Cardiac muscle cell (in vitro differentiated cells and primary cell): ENCODE measurements at regions not wholly inside any gene's neighbourhood (a gene's known extent, or its start where the extent isn't known, plus 50 kb on each side); places are given as distances from the start of the nearest gene placed in this dataset.

Source experiments
- DNase-seq, 2 donors: peaks; one replicate each; pipeline versions ENCODE4 v3.0.0 to v3.0.0-alpha.2; 2010 to 2017; ENCODE audit warnings: low read depth in 1 of 2, low spot score in 1 of 2
- H3K27ac ChIP-seq: fragments of 200-600 bp; sonication (generic); 2 replicates; pipeline ENCODE4 v1.5.1; 2016
- H3K27me3 ChIP-seq: fragments of 200-600 bp; sonication (generic); 2 replicates; pipeline ENCODE4 v1.6.0; 2016; ENCODE audit warnings: control low read depth
- H3K36me3 ChIP-seq: fragments of 200-600 bp; sonication (generic); 2 replicates; pipeline ENCODE4 v1.5.1; 2016; ENCODE audit warnings: control low read depth
- H3K4me1 ChIP-seq: fragments of 200-600 bp; sonication (generic); 2 replicates; pipeline ENCODE4 v1.8.1; 2017; ENCODE audit warnings: low read depth, mild to moderate bottlenecking, mixed run types
- H3K4me3 ChIP-seq: fragments of 200-600 bp; sonication (generic); 2 replicates; pipeline ENCODE4 v1.5.1; 2016; ENCODE audit warnings: mild to moderate bottlenecking
- H3K9me3 ChIP-seq: fragments of 200-600 bp; sonication (generic); 2 replicates; pipeline ENCODE4 v1.5.1; 2017; ENCODE audit warnings: low read depth, mild to moderate bottlenecking, control low read depth
- TF ChIP-seq, protein P1 (sequence below): IDR thresholded peaks from 2 replicates; pipeline ENCODE4 v1.5.1; 2012; ENCODE audit warnings: low read depth, mild to moderate bottlenecking, low read length

GRCh38 chr21:35527358-35527757 is 478.3 kb upstream of the RUNX1 start:
- H3K4me1 ChIP-seq, result no peaks in the 10 kb centered on the region
- H3K36me3 ChIP-seq, result no peaks in the 10 kb centered on the region
- TF ChIP-seq, protein P1, sequence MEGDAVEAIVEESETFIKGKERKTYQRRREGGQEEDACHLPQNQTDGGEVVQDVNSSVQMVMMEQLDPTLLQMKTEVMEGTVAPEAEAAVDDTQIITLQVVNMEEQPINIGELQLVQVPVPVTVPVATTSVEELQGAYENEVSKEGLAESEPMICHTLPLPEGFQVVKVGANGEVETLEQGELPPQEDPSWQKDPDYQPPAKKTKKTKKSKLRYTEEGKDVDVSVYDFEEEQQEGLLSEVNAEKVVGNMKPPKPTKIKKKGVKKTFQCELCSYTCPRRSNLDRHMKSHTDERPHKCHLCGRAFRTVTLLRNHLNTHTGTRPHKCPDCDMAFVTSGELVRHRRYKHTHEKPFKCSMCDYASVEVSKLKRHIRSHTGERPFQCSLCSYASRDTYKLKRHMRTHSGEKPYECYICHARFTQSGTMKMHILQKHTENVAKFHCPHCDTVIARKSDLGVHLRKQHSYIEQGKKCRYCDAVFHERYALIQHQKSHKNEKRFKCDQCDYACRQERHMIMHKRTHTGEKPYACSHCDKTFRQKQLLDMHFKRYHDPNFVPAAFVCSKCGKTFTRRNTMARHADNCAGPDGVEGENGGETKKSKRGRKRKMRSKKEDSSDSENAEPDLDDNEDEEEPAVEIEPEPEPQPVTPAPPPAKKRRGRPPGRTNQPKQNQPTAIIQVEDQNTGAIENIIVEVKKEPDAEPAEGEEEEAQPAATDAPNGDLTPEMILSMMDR, result no peak
- H3K4me3 ChIP-seq, result no peak overlapping the region
- no peak for DNase-seq
- H3K9me3 ChIP-seq, result no peaks in the 10 kb centered on the region
- H3K27ac ChIP-seq, result no peak overlapping the region
- H3K27me3 ChIP-seq, result peaks cover 5% of the 10 kb centered on the region

GRCh38 chr21:35525443-35525842 is 476.3 kb upstream of the RUNX1 start:
- Histone ChIP-seq H3K4me3 (no peak overlapping the region), H3K9me3 (no peaks in the 10 kb centered on the region), H3K27me3 (peaks cover 2% of the 10 kb centered on the region), H3K27ac (no peak overlapping the region), H3K4me1 (no peaks in the 10 kb centered on the region), H3K36me3 (no peaks in the 10 kb centered on the region)
- TF ChIP-seq, protein P1, result no peak
- no peak for DNase-seq

DNA sequence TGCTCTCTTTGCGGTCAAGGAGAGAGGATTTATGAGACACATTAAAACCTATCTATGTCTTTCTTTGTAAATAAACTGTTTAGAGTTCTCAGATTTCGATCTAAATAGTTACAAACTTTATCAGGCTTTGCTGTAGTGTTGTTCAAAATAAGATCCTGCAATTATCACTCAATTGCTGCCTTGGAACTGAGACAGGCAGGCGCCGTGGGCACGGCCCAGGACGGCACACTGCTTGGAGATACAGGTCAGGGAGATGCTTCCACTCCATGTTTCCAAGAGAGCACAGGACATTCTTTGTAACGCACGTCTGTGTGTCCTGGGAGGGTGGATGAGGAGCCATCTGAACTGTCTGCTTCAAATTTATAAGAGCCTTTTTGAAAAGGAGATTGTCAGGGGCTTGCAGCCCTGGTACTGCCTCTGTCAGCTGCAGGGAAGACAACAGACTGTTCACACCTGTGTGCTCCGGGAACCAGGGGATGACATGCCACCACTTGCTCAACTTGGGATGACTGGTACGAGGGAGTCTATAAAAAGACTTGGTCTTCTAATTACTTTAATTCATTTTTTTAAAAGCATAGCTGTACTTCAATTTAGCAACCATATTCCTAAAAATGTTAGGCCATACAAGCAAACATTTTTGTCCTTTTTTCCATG is 472.9 kb upstream of the RUNX1 start:
- no peaks in the 10 kb centered on the region for H3K4me1 ChIP-seq
- no peak for DNase-seq
- H3K4me3 ChIP-seq, result no peak overlapping the region
- TF ChIP-seq, protein P1, result no peak
- no peak overlapping the region for H3K27ac ChIP-seq
- H3K9me3 ChIP-seq, result no peaks in the 10 kb centered on the region
- no peaks in the 10 kb centered on the region for H3K27me3 ChIP-seq
- H3K36me3 ChIP-seq, result no peaks in the 10 kb centered on the region

DNA sequence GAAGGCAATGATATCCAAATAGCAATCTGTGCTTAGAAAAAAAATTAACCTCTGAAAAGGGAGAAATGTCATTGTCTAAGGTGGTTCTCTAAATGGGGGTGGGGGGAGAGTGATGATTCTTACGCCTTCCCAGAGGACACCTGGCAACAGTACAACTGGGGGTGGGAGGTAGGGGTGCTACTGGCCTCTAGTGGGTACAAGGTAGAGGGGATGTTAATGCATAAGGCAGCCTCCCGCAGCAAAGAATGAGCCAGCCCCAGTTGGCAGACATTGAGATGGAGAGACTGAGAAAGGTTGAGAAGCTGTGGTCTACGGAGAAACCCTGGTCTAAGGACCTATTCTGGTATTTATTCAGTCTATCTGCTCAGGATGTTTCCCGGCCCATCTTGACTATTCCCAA is 472.2 kb upstream of the RUNX1 start:
- Histone ChIP-seq H3K4me1 (no peaks in the 10 kb centered on the region), H3K9me3 (no peaks in the 10 kb centered on the region)

DNA sequence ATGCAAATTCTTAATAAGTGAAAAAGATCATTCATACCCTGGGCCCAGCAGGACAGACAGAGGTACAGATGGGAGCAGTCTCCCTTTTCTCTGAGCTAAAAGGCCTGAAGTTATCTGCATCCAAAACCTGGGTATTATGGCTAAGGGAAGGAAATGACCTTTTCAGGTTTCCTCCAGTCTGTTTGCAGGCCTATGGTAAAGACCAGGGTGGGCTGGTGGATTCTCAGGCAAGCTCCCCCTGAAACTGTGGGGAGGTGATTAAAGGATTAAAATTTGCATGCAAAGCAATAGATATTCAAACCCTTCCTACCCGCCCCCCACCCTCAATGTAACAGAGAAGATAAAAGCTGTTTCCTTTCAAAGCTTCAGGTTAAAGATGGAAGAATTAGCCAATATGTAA is 471.8 kb upstream of the RUNX1 start:
- TF ChIP-seq, protein P1, result no peak
- no peaks in the 10 kb centered on the region for H3K27me3 ChIP-seq
- no peak for DNase-seq
- H3K4me3 ChIP-seq, result no peak overlapping the region
- no peaks in the 10 kb centered on the region for H3K36me3 ChIP-seq
- no peaks in the 10 kb centered on the region for H3K9me3 ChIP-seq
- H3K27ac ChIP-seq, result no peak overlapping the region
- H3K4me1 ChIP-seq, result no peaks in the 10 kb centered on the region

More for the DNA sequence above, 472.2 kb upstream of the RUNX1 start:
- Histone ChIP-seq H3K4me3 (no peak overlapping the region), H3K27me3 (no peaks in the 10 kb centered on the region), H3K36me3 (no peaks in the 10 kb centered on the region), H3K27ac (no peak overlapping the region)
- TF ChIP-seq, protein P1, result no peak
- no peak for DNase-seq
